Chondrocyte (in vitro differentiated cells): ENCODE measurements at regions not wholly inside any gene's neighbourhood (a gene's known extent, or its start where the extent isn't known, plus 50 kb on each side); places are given as distances from the start of the nearest gene placed in this dataset.

Experiments used
- DNase-seq: peaks from one replicate; pipeline ENCODE4 v3.0.0; 2021; ENCODE audit warnings: mixed read lengths, low spot score
- H3K27ac Mint-ChIP-seq: one replicate; pipeline ENCODE4 v1.8.0; 2021; ENCODE audit warnings: mild to moderate bottlenecking, moderate library complexity, mixed read lengths; ENCODE audit not compliant: unreplicated experiment
- H3K27me3 Mint-ChIP-seq: 2 replicates; pipeline ENCODE4 v1.8.0; 2021; ENCODE audit warnings: low read depth, mixed read lengths
- H3K36me3 Mint-ChIP-seq: 2 replicates; pipeline ENCODE4 v1.8.0; 2021; ENCODE audit warnings: low read depth, mixed read lengths
- H3K4me1 Mint-ChIP-seq: 2 replicates; pipeline ENCODE4 v1.8.0; 2021; ENCODE audit warnings: low read depth, mild to moderate bottlenecking, mixed read lengths
- H3K4me3 Mint-ChIP-seq: one replicate; pipeline ENCODE4 v1.8.0; 2021; ENCODE audit warnings: mild to moderate bottlenecking, moderate library complexity, mixed read lengths; ENCODE audit not compliant: unreplicated experiment
- H3K9me3 Mint-ChIP-seq: 2 replicates; pipeline ENCODE4 v1.8.0; 2021; ENCODE audit warnings: low read depth, mixed read lengths
- CTCF ChIP-seq: fragments of 200-600 bp; sonication (generic); IDR thresholded peaks from 2 replicates; pipeline ENCODE4 v1.5.0; 2021; ENCODE audit warnings: antibody characterized with exemption, mild to moderate bottlenecking, moderate library complexity

GRCh38 chr1:78440381-78440793 is 50.4 kb upstream of the PTGFR start:
- Mint-ChIP-seq H3K4me3 (no peak overlapping the region), H3K36me3 (no peaks in the 10 kb centered on the region), H3K4me1 (peaks cover 8% of the 10 kb centered on the region)

More at GRCh38 chr1:78440381-78440793, 50.4 kb upstream of the PTGFR start:
- TF ChIP-seq CTCF: no peak
- H3K27me3 Mint-ChIP-seq: peaks cover 9% of the 10 kb centered on the region
- no peak for DNase-seq
- no peak overlapping the region for H3K27ac Mint-ChIP-seq
- peaks cover under 1% of the 10 kb centered on the region for H3K9me3 Mint-ChIP-seq
